ENCODE measurements at regions not wholly inside any gene's neighbourhood (a gene's known extent, or its start where the extent isn't known, plus 50 kb on each side); places are given as distances from the start of the nearest gene placed in this dataset.

DNA sequence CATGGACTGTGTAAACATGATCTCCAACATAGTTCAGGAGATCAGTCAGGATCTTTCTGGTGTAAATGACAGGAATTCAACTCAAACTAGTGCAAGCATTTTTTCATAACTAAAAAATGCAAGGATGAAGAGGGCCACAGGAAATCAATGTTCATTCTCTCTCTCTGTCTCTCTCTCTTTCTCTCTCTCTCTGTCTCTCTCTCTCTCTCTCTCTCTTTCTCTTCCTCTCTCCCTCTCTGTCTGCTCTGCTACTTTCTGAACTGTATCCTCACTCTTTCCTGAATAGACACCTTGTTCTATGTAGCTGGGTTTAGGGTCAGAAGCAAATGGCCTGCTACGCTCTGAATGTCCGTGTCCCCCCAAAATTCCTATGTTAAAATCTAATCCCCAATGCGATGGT lies 240.9 kb upstream of the UBE2E2 start:
- Histone ChIP-seq H3K4me1 (ENCODE audit: control insufficient read depth in 2 of 2, insufficient read depth in 1 of 2, low read depth in 1 of 2, low read length in 2 of 2) (no peaks in the 10 kb centered on the region), H2BK15ac (ENCODE audit: low read length) (no peak overlapping the region), H3K79me1 (ENCODE audit: low read depth, low read length) (no peaks in the 10 kb centered on the region), H4K91ac (ENCODE audit: low read depth, low read length, poor library complexity) (no peak overlapping the region), H3K9ac (ENCODE audit: low read depth, low read length, poor library complexity) (no peak overlapping the region), H2BK12ac (ENCODE audit: low read length) (no peak overlapping the region), H3K4me2 (ENCODE audit: insufficient read depth, low read length, poor library complexity, severe bottlenecking) (no peak overlapping the region), H4K8ac (ENCODE audit: low read depth, low read length) (no peak overlapping the region), H3K27ac (replicated peaks; ENCODE audit: low read length) (no peak overlapping the region), H3K4me3 (ENCODE audit: low read length in 2 of 2) (no peak overlapping the region), H3K4ac (ENCODE audit: low read length) (no peak overlapping the region), H3K27me3 (ENCODE audit: control insufficient read depth in 3 of 3, insufficient read depth in 3 of 3, low read depth in 1 of 3, low read length in 3 of 3) (no peaks in the 10 kb centered on the region), H3K14ac (ENCODE audit: low read length) (no peak overlapping the region), H2BK5ac (ENCODE audit: low read length) (no peak overlapping the region), H3K9me3 (replicated peaks in 1 of 2; ENCODE audit: control insufficient read depth in 2 of 2, insufficient read depth in 1 of 2, low read depth in 1 of 2, low read length in 2 of 2) (no peaks in the 10 kb centered on the region), H3K36me3 (replicated peaks in 1 of 2; ENCODE audit: control insufficient read depth in 2 of 2, insufficient read depth in 2 of 2, low read length in 2 of 2) (no peaks in the 10 kb centered on the region), H3K23ac (ENCODE audit: low read depth, low read length, poor library complexity) (no peak overlapping the region), H2AFZ (ENCODE audit: low read length) (no peak overlapping the region), H2BK120ac (ENCODE audit: low read depth, low read length) (no peak overlapping the region), H3K18ac (ENCODE audit: low read length) (no peak overlapping the region), H2AK5ac (ENCODE audit: low read depth, low read length) (no peak overlapping the region)
- WGBS, 2 donors (ENCODE audit: extremely low coverage in 2 of 2, insufficient read length in 2 of 2, insufficient replicate concordance in 1 of 2) = no CpG with 5 or more reads among the region's 3 CpGs
- no peak for DNase-seq (ENCODE audit: low spot score)

DNA sequence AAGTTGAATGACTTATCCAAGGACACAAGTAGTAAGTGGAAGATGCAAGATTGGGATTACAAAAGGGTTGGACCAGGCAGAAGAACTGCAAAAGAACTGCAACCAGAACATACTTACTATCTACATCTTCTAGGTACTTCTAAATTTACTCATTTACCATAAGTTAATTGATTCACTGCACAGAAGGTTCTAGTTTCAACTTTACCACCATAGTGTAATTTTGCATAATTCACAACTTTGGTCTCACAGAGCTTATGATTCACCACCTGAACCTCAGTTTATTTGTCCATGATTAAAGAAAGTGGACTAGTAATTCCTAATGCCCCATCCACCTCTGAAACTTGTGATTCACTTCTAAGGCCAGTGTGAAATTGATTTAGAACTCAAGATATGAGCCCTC lies 236.8 kb upstream of the UBE2E2 start:
- Histone ChIP-seq H3K23ac (ENCODE audit: low read depth, low read length, poor library complexity) (no peak overlapping the region), H2BK120ac (ENCODE audit: low read depth, low read length) (no peak overlapping the region), H3K79me1 (ENCODE audit: low read depth, low read length) (no peaks in the 10 kb centered on the region), H4K91ac (ENCODE audit: low read depth, low read length, poor library complexity) (no peak overlapping the region), H2BK15ac (ENCODE audit: low read length) (no peak overlapping the region), H3K4me3 (ENCODE audit: low read length in 2 of 2) (no peak overlapping the region), H3K14ac (ENCODE audit: low read length) (no peak overlapping the region), H3K4me1 (ENCODE audit: control insufficient read depth in 2 of 2, insufficient read depth in 1 of 2, low read depth in 1 of 2, low read length in 2 of 2) (no peaks in the 10 kb centered on the region), H3K18ac (ENCODE audit: low read length) (no peak overlapping the region), H2BK12ac (ENCODE audit: low read length) (no peak overlapping the region), H4K8ac (ENCODE audit: low read depth, low read length) (no peak overlapping the region), H3K9me3 (replicated peaks in 1 of 2; ENCODE audit: control insufficient read depth in 2 of 2, insufficient read depth in 1 of 2, low read depth in 1 of 2, low read length in 2 of 2) (no peaks in the 10 kb centered on the region), H2BK5ac (ENCODE audit: low read length) (no peak overlapping the region), H3K4me2 (ENCODE audit: insufficient read depth, low read length, poor library complexity, severe bottlenecking) (no peak overlapping the region), H3K27ac (replicated peaks; ENCODE audit: low read length) (no peak overlapping the region), H3K36me3 (replicated peaks in 1 of 2; ENCODE audit: control insufficient read depth in 2 of 2, insufficient read depth in 2 of 2, low read length in 2 of 2) (no peaks in the 10 kb centered on the region), H3K4ac (ENCODE audit: low read length) (no peak overlapping the region), H2AK5ac (ENCODE audit: low read depth, low read length) (no peak overlapping the region), H3K9ac (ENCODE audit: low read depth, low read length, poor library complexity) (no peak overlapping the region), H3K27me3 (ENCODE audit: control insufficient read depth in 3 of 3, insufficient read depth in 3 of 3, low read depth in 1 of 3, low read length in 3 of 3) (no peaks in the 10 kb centered on the region), H2AFZ (ENCODE audit: low read length) (no peak overlapping the region)
- DNase-seq (ENCODE audit: low spot score) = no peak

DNA sequence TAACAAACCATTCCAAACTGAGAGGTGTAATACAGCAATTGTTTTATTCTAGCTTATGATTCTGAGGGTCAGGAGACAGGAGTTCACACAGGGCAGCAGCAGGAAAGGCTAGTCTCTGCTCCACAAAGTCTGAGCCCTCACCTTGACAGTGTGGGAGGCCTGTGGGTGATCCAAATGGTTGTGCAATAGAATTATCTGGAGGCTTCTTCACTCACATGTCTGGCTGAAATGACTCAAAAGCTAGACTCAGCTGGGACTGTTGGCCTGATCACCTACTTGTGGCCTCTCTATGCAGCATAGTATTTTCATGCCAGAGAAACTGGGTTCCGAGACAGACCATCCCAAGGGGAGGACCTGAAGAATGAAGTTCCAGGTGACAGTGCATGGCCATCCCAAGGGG lies 233.9 kb upstream of the UBE2E2 start:
- no peaks in the 10 kb centered on the region for H3K27me3 ChIP-seq (ENCODE audit: control insufficient read depth in 3 of 3, insufficient read depth in 3 of 3, low read depth in 1 of 3, low read length in 3 of 3)
- H2BK15ac ChIP-seq (ENCODE audit: low read length) = no peak overlapping the region
- no peak overlapping the region for H3K4ac ChIP-seq (ENCODE audit: low read length)
- H3K79me1 ChIP-seq (ENCODE audit: low read depth, low read length) = no peaks in the 10 kb centered on the region
- no peak overlapping the region for H2AFZ ChIP-seq (ENCODE audit: low read length)
- H3K23ac ChIP-seq (ENCODE audit: low read depth, low read length, poor library complexity) = no peak overlapping the region
- H3K4me3 ChIP-seq (ENCODE audit: low read length in 2 of 2) = no peak overlapping the region
- H2BK5ac ChIP-seq (ENCODE audit: low read length) = no peak overlapping the region
- no peak overlapping the region for H3K4me2 ChIP-seq (ENCODE audit: insufficient read depth, low read length, poor library complexity, severe bottlenecking)
- H3K4me1 ChIP-seq (ENCODE audit: control insufficient read depth in 2 of 2, insufficient read depth in 1 of 2, low read depth in 1 of 2, low read length in 2 of 2) = no peaks in the 10 kb centered on the region
- H2BK12ac ChIP-seq (ENCODE audit: low read length) = no peak overlapping the region
- no peak for DNase-seq (ENCODE audit: low spot score)
- no peak overlapping the region for H3K14ac ChIP-seq (ENCODE audit: low read length)
- H2AK5ac ChIP-seq (ENCODE audit: low read depth, low read length) = no peak overlapping the region
- no peak overlapping the region for H3K9ac ChIP-seq (ENCODE audit: low read depth, low read length, poor library complexity)
- H2BK120ac ChIP-seq (ENCODE audit: low read depth, low read length) = no peak overlapping the region
- H4K8ac ChIP-seq (ENCODE audit: low read depth, low read length) = no peak overlapping the region
- H3K18ac ChIP-seq (ENCODE audit: low read length) = no peak overlapping the region
- H3K36me3 ChIP-seq (replicated peaks in 1 of 2; ENCODE audit: control insufficient read depth in 2 of 2, insufficient read depth in 2 of 2, low read length in 2 of 2) = no peaks in the 10 kb centered on the region
- no peak overlapping the region for H3K27ac ChIP-seq (replicated peaks; ENCODE audit: low read length)
- no peaks in the 10 kb centered on the region for H3K9me3 ChIP-seq (replicated peaks in 1 of 2; ENCODE audit: control insufficient read depth in 2 of 2, insufficient read depth in 1 of 2, low read depth in 1 of 2, low read length in 2 of 2)
- H4K91ac ChIP-seq (ENCODE audit: low read depth, low read length, poor library complexity) = no peak overlapping the region
- no CpG with 5 or more reads among the region's 1 CpG for WGBS, 2 donors (ENCODE audit: extremely low coverage in 2 of 2, insufficient read length in 2 of 2, insufficient replicate concordance in 1 of 2)

DNA sequence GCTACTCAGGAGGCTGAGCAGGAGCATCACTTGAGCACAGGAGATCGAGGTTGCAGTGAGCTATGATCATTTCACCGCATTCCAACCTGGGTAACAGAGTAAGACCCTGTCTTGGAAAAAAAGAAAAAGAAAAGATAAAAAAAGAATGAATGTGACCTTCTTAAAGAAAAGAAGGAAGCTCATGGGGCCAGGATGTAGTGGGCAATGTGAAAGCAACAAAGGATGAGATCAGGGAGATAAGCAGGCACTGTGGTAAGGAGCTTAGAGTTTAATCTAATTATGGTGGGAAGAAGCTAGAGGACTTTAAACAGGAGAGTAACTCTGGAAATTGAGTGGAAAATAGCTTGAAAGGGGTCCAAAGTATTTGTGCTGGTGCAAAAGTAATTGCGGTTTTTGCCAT lies 231.6 kb upstream of the UBE2E2 start:
- Histone ChIP-seq H2AFZ (ENCODE audit: low read length) (no peak overlapping the region), H3K9me3 (replicated peaks in 1 of 2; ENCODE audit: control insufficient read depth in 2 of 2, insufficient read depth in 1 of 2, low read depth in 1 of 2, low read length in 2 of 2) (no peaks in the 10 kb centered on the region), H3K27ac (replicated peaks; ENCODE audit: low read length) (no peak overlapping the region), H3K36me3 (replicated peaks in 1 of 2; ENCODE audit: control insufficient read depth in 2 of 2, insufficient read depth in 2 of 2, low read length in 2 of 2) (no peaks in the 10 kb centered on the region), H2BK120ac (ENCODE audit: low read depth, low read length) (no peak overlapping the region), H3K79me1 (ENCODE audit: low read depth, low read length) (no peaks in the 10 kb centered on the region), H3K18ac (ENCODE audit: low read length) (no peak overlapping the region), H3K4ac (ENCODE audit: low read length) (no peak overlapping the region), H2BK12ac (ENCODE audit: low read length) (no peak overlapping the region), H2AK5ac (ENCODE audit: low read depth, low read length) (no peak overlapping the region), H3K14ac (ENCODE audit: low read length) (no peak overlapping the region), H3K27me3 (ENCODE audit: control insufficient read depth in 3 of 3, insufficient read depth in 3 of 3, low read depth in 1 of 3, low read length in 3 of 3) (no peaks in the 10 kb centered on the region), H3K23ac (ENCODE audit: low read depth, low read length, poor library complexity) (no peak overlapping the region), H4K91ac (ENCODE audit: low read depth, low read length, poor library complexity) (no peak overlapping the region), H3K4me1 (ENCODE audit: control insufficient read depth in 2 of 2, insufficient read depth in 1 of 2, low read depth in 1 of 2, low read length in 2 of 2) (no peaks in the 10 kb centered on the region), H3K9ac (ENCODE audit: low read depth, low read length, poor library complexity) (no peak overlapping the region), H2BK15ac (ENCODE audit: low read length) (no peak overlapping the region), H3K4me3 (ENCODE audit: low read length in 2 of 2) (no peak overlapping the region), H2BK5ac (ENCODE audit: low read length) (no peak overlapping the region), H3K4me2 (ENCODE audit: insufficient read depth, low read length, poor library complexity, severe bottlenecking) (no peak overlapping the region), H4K8ac (ENCODE audit: low read depth, low read length) (no peak overlapping the region)
- WGBS, 2 donors (ENCODE audit: extremely low coverage in 2 of 2, insufficient read length in 2 of 2, insufficient replicate concordance in 1 of 2) = no CpG with 5 or more reads among the region's 3 CpGs
- DNase-seq (ENCODE audit: low spot score) = no peak
